D721Med (cell line): ENCODE measurements at regions not wholly inside any gene's neighbourhood (a gene's known extent, or its start where the extent isn't known, plus 50 kb on each side); places are given as distances from the start of the nearest gene placed in this dataset.
"Not testable (repeated sequence)": the region's sequence is repeated elsewhere in the genome, so short reads cannot be mapped to it uniquely, and the experiment has no call there.

ENCODE experiments used
- DNase-seq: peaks from one replicate; pipeline ENCODE4 v3.0.0; 2011; ENCODE audit warnings: low spot score; ENCODE audit not compliant: insufficient read length
- FAIRE-seq: peaks from 2 replicates; lab custom pipeline; 2011; peaks lifted over from hg19 to GRCh38; lab: Jason Lieb, UNC
- TF ChIP-seq, protein P1 (sequence below): IDR thresholded peaks from 2 replicates; pipeline ENCODE4 v1.5.1; 2012; ENCODE audit warnings: mild to moderate bottlenecking, control low read depth; ENCODE audit not compliant: insufficient read depth; ENCODE audit errors: missing control alignments

DNA sequence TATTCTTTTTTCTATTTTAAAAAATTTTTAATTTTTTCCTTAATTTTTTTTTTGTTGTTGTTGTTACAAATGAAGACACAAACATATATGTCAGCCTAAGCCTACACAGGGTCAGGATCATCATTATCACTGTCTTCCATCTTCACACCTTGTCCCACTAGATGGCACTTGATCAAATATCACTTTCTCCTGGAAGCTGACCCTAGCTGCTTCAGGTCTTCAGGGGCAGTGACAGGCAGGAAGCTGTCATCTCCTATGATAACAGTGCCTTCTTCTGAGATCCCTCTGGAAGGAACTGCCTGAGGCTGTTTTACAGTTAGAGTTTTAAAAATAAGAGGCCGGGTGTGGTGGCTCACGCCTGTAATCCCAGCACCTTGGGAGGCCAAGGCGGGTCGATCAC lies 70.2 kb upstream of the EEF1E1 start:
- TF ChIP-seq, protein P1, sequence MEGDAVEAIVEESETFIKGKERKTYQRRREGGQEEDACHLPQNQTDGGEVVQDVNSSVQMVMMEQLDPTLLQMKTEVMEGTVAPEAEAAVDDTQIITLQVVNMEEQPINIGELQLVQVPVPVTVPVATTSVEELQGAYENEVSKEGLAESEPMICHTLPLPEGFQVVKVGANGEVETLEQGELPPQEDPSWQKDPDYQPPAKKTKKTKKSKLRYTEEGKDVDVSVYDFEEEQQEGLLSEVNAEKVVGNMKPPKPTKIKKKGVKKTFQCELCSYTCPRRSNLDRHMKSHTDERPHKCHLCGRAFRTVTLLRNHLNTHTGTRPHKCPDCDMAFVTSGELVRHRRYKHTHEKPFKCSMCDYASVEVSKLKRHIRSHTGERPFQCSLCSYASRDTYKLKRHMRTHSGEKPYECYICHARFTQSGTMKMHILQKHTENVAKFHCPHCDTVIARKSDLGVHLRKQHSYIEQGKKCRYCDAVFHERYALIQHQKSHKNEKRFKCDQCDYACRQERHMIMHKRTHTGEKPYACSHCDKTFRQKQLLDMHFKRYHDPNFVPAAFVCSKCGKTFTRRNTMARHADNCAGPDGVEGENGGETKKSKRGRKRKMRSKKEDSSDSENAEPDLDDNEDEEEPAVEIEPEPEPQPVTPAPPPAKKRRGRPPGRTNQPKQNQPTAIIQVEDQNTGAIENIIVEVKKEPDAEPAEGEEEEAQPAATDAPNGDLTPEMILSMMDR: no peak
- no peak for FAIRE-seq
- no peak for DNase-seq

DNA sequence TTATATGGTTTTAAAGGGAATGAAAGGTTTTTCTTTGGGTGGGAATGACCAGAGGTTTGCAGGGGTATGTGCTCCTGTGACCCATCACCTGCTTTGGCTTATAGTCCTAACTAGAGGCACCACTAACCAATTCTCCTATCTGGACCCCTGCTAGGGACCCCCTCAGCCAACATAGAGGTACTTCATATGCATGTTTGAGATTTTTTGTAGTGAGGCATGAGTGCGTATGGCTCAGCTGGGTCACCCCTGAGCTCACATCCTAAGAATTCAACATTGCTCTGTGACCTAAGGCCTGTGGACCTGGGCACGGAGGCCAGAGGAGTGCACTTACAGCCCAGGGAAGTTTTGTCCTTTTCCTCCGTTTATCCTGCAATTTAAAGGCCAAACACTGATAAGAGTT lies 68.4 kb upstream of the EEF1E1 start:
- TF ChIP-seq, protein P1: no peak
- FAIRE-seq (no peak), DNase-seq (no peak)

DNA sequence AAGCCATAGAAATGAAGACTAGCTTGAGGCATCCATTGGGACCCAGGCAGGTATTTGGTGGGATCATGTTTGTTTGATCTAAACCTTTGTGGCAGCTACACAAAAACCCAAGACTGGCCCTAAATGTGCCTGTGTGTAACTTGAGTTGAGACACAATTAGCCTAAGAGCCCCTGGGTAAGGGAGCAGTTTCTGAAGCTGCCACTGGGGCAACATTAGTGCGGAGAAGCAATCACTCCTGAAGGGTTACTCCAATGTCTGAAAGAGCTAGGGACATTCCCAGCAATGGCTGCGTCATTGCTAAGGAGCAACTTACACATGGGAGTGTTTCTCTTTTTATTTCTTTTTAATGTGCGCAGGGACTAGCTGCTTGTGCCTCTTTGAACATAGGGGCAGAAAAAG lies 67.9 kb upstream of the EEF1E1 start:
- no peak for DNase-seq
- TF ChIP-seq, protein P1: no peak

DNA sequence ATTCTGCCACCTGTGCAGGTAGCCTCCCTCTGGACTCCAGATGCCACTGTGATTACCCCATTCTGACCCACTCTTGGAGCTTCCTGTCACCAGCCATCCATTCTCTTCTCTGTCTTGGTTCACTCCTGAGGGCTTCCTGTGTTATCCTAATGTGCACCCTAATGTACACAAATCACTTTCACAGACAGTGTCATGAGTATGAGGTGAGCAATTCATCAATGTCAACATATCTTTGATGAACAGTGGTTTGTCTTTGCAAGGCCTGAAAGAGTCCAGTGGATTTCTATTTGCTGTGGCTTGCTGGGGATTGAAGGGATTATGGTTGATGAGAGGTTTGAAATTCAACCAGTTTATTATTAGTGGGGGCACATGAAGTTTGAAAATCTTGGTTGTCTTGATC lies 63.8 kb upstream of the EEF1E1 start:
- no peak for FAIRE-seq
- no peak for DNase-seq
- TF ChIP-seq, protein P1: no peak

More for the DNA sequence above, 67.9 kb upstream of the EEF1E1 start:
- no peak for FAIRE-seq

DNA sequence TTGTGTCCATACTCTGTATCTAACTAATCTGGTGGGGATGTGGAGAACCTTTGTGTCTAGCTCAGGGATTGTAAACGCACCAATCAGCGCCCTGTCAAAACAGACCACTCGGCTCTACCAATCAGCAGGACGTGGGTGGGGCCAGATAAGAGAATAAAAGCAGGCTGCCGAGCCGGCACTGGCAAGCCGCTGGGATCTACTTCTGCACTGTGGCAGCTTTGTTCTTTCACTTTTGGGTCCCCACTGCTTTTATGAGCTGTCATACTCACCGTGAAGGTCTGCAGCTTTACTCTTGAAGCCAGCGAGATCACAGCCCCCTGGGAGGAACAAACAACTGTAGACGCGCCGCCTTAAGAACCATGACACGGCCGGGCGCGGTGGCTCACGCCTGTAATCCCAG lies 62.7 kb upstream of the EEF1E1 start:
- DNase-seq, FAIRE-seq: not testable (repeated sequence)

DNA sequence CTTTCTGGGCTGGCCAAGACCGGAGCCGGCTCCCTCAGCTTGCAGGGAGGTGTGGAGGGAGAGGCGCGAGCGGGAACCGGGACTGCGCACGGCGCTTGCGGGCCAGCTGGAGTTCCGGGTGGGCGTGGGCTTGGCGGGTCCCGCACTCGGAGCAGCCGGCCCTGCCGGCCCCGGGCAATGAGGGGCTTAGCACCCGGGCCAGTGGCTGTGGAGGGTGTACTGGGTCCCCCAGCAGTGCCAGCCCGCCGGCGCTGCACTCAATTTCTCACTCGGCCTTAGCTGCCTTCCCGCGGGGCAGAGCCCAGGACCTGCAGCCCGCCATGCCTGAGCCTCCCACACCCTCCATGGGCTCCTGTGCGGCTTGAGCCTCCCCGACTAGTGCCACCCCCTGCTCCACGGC lies 61.9 kb upstream of the EEF1E1 start:
- not testable (repeated sequence) for DNase-seq, FAIRE-seq

DNA sequence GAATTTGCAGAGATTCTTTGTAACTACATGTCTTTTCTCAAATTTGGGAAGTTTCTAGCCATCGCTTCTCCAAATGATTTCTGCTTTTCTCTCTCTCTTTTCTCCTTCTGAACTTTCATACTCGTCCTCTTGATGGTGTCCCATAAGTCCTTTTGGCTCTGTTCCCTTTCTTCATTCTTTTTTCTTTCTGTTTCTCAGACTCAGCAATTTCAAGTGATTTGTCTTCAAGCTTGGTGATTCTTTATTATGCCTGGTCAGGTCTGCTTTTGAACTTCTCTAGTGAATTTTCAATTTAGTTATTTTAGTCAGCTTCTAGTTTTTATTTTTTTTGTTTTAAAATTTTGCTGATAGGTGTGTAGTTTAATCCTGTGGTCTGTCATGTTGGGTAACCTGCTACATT lies 57.6 kb upstream of the EEF1E1 start:
- TF ChIP-seq, protein P1: no peak
- DNase-seq: no peak
- FAIRE-seq: no peak

DNA sequence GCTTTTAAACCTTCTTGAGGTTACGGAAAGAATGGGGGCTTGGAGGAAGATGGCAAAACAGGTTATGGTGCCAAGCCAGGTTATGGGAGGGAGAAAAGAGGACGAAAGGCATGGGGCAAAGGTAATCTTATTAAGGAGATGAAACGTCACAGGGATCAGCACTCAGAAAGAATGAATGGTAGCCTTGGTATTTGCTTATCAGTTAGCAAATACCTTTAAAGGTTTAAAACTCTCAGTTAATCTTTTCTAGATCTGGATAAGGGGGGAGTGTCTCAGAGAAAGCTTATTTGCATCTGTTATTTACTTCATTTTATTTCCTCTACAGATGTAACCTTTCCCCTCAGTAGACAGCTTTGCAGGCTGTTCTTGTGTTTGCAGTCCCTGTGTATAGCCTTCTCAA lies 55.5 kb upstream of the EEF1E1 start:
- FAIRE-seq (no peak), DNase-seq (no peak)
- TF ChIP-seq, protein P1: no peak
